RPMI8226 (cell line): ENCODE measurements at regions not wholly inside any gene's neighbourhood (a gene's known extent, or its start where the extent isn't known, plus 50 kb on each side); places are given as distances from the start of the nearest gene placed in this dataset.

Source experiments
- DNase-seq: peaks from one replicate; pipeline ENCODE4 v3.0.0-alpha.2; 2015

- DNase-seq: peak; percentile 2
These were observed 3491.2 kb upstream of the OR11H1 start for GRCh38 chr22:12036802-12037201.
